ENCODE measurements at regions not wholly inside any gene's neighbourhood (a gene's known extent, or its start where the extent isn't known, plus 50 kb on each side); places are given as distances from the start of the nearest gene placed in this dataset.
"Not testable (repeated sequence)": the region's sequence is repeated elsewhere in the genome, so short reads cannot be mapped to it uniquely, and the experiment has no call there.

DNA sequence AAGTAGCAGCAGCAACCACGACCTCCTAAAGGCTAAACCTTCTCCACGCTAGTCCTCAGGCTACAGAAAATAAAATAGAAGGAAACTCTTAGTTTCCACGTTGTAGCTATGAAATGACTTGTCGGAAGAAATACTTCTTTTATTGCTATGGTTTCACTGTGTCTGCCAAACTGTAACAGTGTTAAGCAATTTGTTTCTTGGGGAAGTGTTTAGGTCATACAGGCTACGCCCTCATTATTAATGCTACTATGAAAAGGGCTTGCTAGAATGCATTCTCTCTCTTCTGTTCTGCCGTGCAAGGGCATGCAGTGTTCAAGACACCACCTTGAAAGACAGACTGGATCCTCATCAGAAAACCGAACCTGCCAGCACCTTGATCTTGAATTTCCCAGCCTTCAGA is 462.7 kb downstream of the PLOD2 start:
- no peak for DNase-seq
- intact Hi-C loops (cut with micrococcal nuclease; ENCODE audit: unreplicated experiment) = no loop called here
- H3K4me1 Mint-ChIP-seq (ENCODE audit: low read depth, unreplicated experiment) = peaks cover 7% of the 10 kb centered on the region
- BruUV-seq (replicated peaks) = no TSS peak
- TF ChIP-seq, protein P1, sequence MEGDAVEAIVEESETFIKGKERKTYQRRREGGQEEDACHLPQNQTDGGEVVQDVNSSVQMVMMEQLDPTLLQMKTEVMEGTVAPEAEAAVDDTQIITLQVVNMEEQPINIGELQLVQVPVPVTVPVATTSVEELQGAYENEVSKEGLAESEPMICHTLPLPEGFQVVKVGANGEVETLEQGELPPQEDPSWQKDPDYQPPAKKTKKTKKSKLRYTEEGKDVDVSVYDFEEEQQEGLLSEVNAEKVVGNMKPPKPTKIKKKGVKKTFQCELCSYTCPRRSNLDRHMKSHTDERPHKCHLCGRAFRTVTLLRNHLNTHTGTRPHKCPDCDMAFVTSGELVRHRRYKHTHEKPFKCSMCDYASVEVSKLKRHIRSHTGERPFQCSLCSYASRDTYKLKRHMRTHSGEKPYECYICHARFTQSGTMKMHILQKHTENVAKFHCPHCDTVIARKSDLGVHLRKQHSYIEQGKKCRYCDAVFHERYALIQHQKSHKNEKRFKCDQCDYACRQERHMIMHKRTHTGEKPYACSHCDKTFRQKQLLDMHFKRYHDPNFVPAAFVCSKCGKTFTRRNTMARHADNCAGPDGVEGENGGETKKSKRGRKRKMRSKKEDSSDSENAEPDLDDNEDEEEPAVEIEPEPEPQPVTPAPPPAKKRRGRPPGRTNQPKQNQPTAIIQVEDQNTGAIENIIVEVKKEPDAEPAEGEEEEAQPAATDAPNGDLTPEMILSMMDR (IDR thresholded peaks at IDR 0.05; ENCODE audit: unreplicated experiment) = no peak
- no peaks in the 10 kb centered on the region for H3K9me3 Mint-ChIP-seq (ENCODE audit: low read depth, unreplicated experiment)
- H3K4me3 Mint-ChIP-seq (ENCODE audit: low read depth, unreplicated experiment) = no peak overlapping the region
- CTCF ChIA-PET = no interaction called here
- no peaks in the 10 kb centered on the region for H3K36me3 Mint-ChIP-seq (ENCODE audit: insufficient read depth, unreplicated experiment)
- H3K27me3 Mint-ChIP-seq (ENCODE audit: unreplicated experiment) = no peaks in the 10 kb centered on the region
- H3K27ac Mint-ChIP-seq (ENCODE audit: unreplicated experiment) = no peak overlapping the region

DNA sequence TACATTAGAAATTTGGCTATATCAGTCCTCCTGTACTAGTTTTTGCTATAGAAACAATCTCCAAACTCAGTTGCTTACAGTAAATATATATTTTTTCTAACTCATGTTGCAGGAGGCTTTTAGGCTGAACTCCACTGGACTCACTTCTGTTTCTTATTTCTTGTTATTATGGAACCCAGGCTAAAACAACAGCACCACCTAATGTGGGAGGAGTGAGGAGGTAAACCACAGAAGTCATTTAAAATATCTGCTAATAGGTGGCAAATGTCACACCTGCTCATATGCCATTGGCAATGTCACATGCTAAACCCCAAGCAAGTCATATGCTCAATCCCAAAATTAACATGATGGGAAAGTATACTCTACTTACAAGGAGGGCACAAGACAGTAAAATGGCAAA is 462.2 kb downstream of the PLOD2 start:
- Mint-ChIP-seq H3K27me3 (ENCODE audit: unreplicated experiment) (no peaks in the 10 kb centered on the region), H3K36me3 (ENCODE audit: insufficient read depth, unreplicated experiment) (no peaks in the 10 kb centered on the region), H3K4me1 (ENCODE audit: low read depth, unreplicated experiment) (peaks cover 8% of the 10 kb centered on the region), H3K9me3 (ENCODE audit: low read depth, unreplicated experiment) (no peaks in the 10 kb centered on the region), H3K4me3 (ENCODE audit: low read depth, unreplicated experiment) (no peak overlapping the region), H3K27ac (ENCODE audit: unreplicated experiment) (no peak overlapping the region)
- DNase-seq = no peak
- intact Hi-C loops (cut with micrococcal nuclease; ENCODE audit: unreplicated experiment) = no loop called here
- TF ChIP-seq, protein P1 (IDR thresholded peaks at IDR 0.05; ENCODE audit: unreplicated experiment) = no peak
- CTCF ChIA-PET = no interaction called here
- BruUV-seq (replicated peaks) = no TSS peak

DNA sequence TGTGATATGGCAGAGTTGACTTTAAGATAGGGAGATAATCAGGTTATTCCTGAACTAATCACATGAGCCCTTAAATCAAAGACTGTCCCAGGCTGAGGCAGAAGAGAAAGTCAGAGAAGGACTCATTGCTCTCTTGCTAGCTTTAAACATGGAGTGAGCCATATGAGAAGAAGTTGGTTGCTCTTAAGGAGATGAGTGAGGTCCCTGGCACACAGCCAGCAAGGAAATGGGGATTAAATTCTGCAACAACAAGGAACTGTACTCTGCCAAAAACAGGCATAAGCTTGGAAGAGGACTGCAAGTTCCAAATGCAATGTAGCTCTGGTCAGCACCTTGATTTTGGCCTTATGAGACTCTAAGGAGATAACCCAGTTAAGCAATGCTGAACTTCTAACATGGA is 457.0 kb downstream of the PLOD2 start:
- Mint-ChIP-seq H3K4me1 (ENCODE audit: low read depth, unreplicated experiment) (peaks cover 8% of the 10 kb centered on the region), H3K4me3 (ENCODE audit: low read depth, unreplicated experiment) (no peak overlapping the region), H3K36me3 (ENCODE audit: insufficient read depth, unreplicated experiment) (no peaks in the 10 kb centered on the region), H3K9me3 (ENCODE audit: low read depth, unreplicated experiment) (no peaks in the 10 kb centered on the region), H3K27ac (ENCODE audit: unreplicated experiment) (no peak overlapping the region), H3K27me3 (ENCODE audit: unreplicated experiment) (no peaks in the 10 kb centered on the region)
- peak; percentile 56 for DNase-seq
- no TSS peak for BruUV-seq (replicated peaks)
- CTCF ChIA-PET = interaction anchor here (1.0 kb wide), 1 partner anchor 227 kb away, joined by 3 read pairs; no protein-coding TSS in a partner anchor
- TF ChIP-seq, protein P1 (IDR thresholded peaks at IDR 0.05; ENCODE audit: unreplicated experiment) = no peak
- intact Hi-C loops (cut with micrococcal nuclease; ENCODE audit: unreplicated experiment) = no loop called here

DNA sequence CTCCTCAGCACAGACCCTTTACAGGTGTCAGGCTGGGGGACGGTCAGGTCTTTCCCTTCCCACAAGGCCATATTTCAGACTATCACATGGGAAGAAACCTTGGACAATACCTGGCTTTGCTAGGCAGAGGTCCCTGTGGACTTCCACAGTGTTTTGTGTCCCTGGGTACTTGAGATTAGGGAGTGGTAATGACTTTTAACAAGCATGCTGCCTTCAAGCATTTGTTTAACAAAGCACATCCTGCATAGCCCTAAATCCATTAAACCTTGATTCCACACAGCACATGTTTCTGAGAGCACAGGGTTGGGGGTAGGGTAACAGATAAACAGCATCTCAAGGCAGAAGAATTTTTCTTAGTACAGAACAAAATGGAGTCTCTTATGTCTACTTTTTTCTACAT is 451.2 kb downstream of the PLOD2 start:
- BruUV-seq (replicated peaks); H3K36me3 Mint-ChIP-seq (ENCODE audit: insufficient read depth, unreplicated experiment); intact Hi-C loops (cut with micrococcal nuclease; ENCODE audit: unreplicated experiment); H3K4me1 Mint-ChIP-seq (ENCODE audit: low read depth, unreplicated experiment); H3K27me3 Mint-ChIP-seq (ENCODE audit: unreplicated experiment); CTCF ChIA-PET; H3K4me3 Mint-ChIP-seq (ENCODE audit: low read depth, unreplicated experiment); H3K27ac Mint-ChIP-seq (ENCODE audit: unreplicated experiment); H3K9me3 Mint-ChIP-seq (ENCODE audit: low read depth, unreplicated experiment); DNase-seq: not testable (repeated sequence)

DNA sequence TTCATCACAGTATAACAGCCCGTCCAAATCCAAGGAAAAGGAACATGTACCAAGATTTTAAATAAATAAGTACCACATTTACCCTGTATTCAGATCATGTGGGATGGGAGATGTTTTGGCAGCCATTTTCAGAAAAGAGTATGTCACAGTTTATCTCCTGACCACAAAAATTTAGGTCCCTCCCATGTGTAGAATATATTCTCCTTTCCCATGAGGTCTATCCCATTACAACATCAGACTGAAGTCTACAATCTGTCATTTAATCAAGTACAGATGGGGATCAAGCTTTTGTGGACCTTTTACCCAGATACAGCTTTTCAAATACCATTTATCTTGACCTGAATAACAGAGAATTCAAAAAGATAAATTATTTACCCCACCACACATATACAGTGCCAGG is 444.5 kb downstream of the PLOD2 start:
- no peak for DNase-seq
- Mint-ChIP-seq H3K4me3 (ENCODE audit: low read depth, unreplicated experiment) (no peak overlapping the region), H3K9me3 (ENCODE audit: low read depth, unreplicated experiment) (peaks cover 3% of the 10 kb centered on the region), H3K36me3 (ENCODE audit: insufficient read depth, unreplicated experiment) (no peaks in the 10 kb centered on the region), H3K4me1 (ENCODE audit: low read depth, unreplicated experiment) (no peaks in the 10 kb centered on the region), H3K27ac (ENCODE audit: unreplicated experiment) (no peak overlapping the region), H3K27me3 (ENCODE audit: unreplicated experiment) (no peaks in the 10 kb centered on the region)
- TF ChIP-seq, protein P1 (IDR thresholded peaks at IDR 0.05; ENCODE audit: unreplicated experiment) = no peak
- intact Hi-C loops (cut with micrococcal nuclease; ENCODE audit: unreplicated experiment) = no loop called here
- CTCF ChIA-PET = no interaction called here
- no TSS peak for BruUV-seq (replicated peaks)

All from Calu3 (cell line).